ENCODE measurements at regions not wholly inside any gene's neighbourhood (a gene's known extent, or its start where the extent isn't known, plus 50 kb on each side); places are given as distances from the start of the nearest gene placed in this dataset.

- Histone ChIP-seq H3K9ac (replicated peaks; ENCODE audit: extremely low read depth, insufficient read depth, low read length) (no peak overlapping the region), H3K79me2 (ENCODE audit: control insufficient read depth, insufficient read depth, low read length) (no peaks in the 10 kb centered on the region), H2AFZ (ENCODE audit: low read depth, low read length) (no peak overlapping the region), H3K9me3 (replicated peaks; ENCODE audit: control insufficient read depth, insufficient read depth, low read length) (no peaks in the 10 kb centered on the region), H3K4me3 (replicated peaks in 1 of 3; ENCODE audit: insufficient read depth in 1 of 3, low read depth in 1 of 3, low read length in 3 of 3) (no peak overlapping the region), H3K4me2 (ENCODE audit: insufficient read depth, low read length) (no peak overlapping the region), H3K9me1 (replicated peaks; ENCODE audit: control insufficient read depth, extremely low read depth, insufficient read depth, low read length) (no peaks in the 10 kb centered on the region), H4K20me1 (replicated peaks; ENCODE audit: control insufficient read depth, extremely low read depth, insufficient read depth, low read length) (no peaks in the 10 kb centered on the region), H3K27me3 (ENCODE audit: control insufficient read depth in 2 of 2, insufficient read depth in 2 of 2, low read length in 2 of 2) (no peaks in the 10 kb centered on the region), H3K4me1 (ENCODE audit: control insufficient read depth, extremely low read depth, insufficient read depth, low read length) (no peaks in the 10 kb centered on the region), H3K36me3 (ENCODE audit: control insufficient read depth in 2 of 2, extremely low read depth in 1 of 2, insufficient read depth in 2 of 2, low read length in 2 of 2) (no peaks in the 10 kb centered on the region), H3K27ac (ENCODE audit: insufficient read depth, low read depth, low read length) (no peak overlapping the region)
- dilution Hi-C loops (cut with MboI; ENCODE audit: extremely low pct_ligation_motif_present, low sequenced_read_pairs): no loop called here
- FAIRE-seq (no peak), DNase-seq (ENCODE audit: low read depth, low spot score) (no peak)
- intact Hi-C loops (cut with micrococcal nuclease): no loop called here
- TF ChIP-seq FOS (IDR thresholded peaks at IDR 0.05; ENCODE audit: borderline replicate concordance, insufficient read depth, low read length) (no peak), CTCF (IDR thresholded peaks at IDR 0.05; ENCODE audit: extremely low read depth in 1 of 2, insufficient read depth in 1 of 2, low read depth in 1 of 2, low read length in 2 of 2) (no peak), MYC (IDR thresholded peaks at IDR 0.05; ENCODE audit: low read depth, low read length) (no peak), MAX (IDR thresholded peaks at IDR 0.05; ENCODE audit: insufficient read depth, insufficient read length) (no peak), GATA2 (IDR thresholded peaks at IDR 0.05; ENCODE audit: insufficient read depth, insufficient read length, low read depth, low read length) (no peak), POLR2AphosphoS5 (IDR thresholded peaks at IDR 0.05; ENCODE audit: insufficient read depth, low read depth, low read length) (no peak), JUN (IDR thresholded peaks at IDR 0.05; ENCODE audit: borderline replicate concordance, insufficient read depth, insufficient read length, low read depth) (no peak), EZH2 (IDR thresholded peaks at IDR 0.05; ENCODE audit: borderline replicate concordance, low read depth, low read length, severe bottlenecking) (no peak), POLR2A (IDR thresholded peaks at IDR 0.05; ENCODE audit: low read depth, low read length) (no peak)
- no TSS peak for BruUV-seq (replicated peaks)
- ChIA-PET POLR2A (no interaction called here), CTCF (no interaction called here)
Observed at GRCh38 chr6:113524826-113525225, 332.3 kb upstream of the MARCKS start.

All from endothelial cell of umbilical vein (primary cell).